ENCODE measurements at regions not wholly inside any gene's neighbourhood (a gene's known extent, or its start where the extent isn't known, plus 50 kb on each side); places are given as distances from the start of the nearest gene placed in this dataset.
"Not testable (repeated sequence)": the region's sequence is repeated elsewhere in the genome, so short reads cannot be mapped to it uniquely, and the experiment has no call there.

- H3K27ac Mint-ChIP-seq, result no peak overlapping the region
- H3K4me1 Mint-ChIP-seq (ENCODE audit: low read depth), result no peaks in the 10 kb centered on the region
- no peaks in the 10 kb centered on the region for H3K9me3 Mint-ChIP-seq (ENCODE audit: low read depth)
- no peaks in the 10 kb centered on the region for H3K36me3 Mint-ChIP-seq (ENCODE audit: insufficient read depth)
- TF ChIP-seq CTCF (IDR thresholded peaks at IDR 0.05; ENCODE audit: unreplicated experiment), result no peak
- no peaks in the 10 kb centered on the region for H3K27me3 Mint-ChIP-seq
- no peak overlapping the region for H3K4me3 Mint-ChIP-seq (ENCODE audit: low read depth)
- DNase-seq (ENCODE audit: low spot score, unreplicated experiment), result no peak
Measured at GRCh38 chr12:131290255-131290959, 336.7 kb downstream of the ADGRD1 start.

GRCh38 chr12:131293071-131294015 lies 339.6 kb downstream of the ADGRD1 start:
- H3K27me3 Mint-ChIP-seq; H3K27ac Mint-ChIP-seq; DNase-seq (ENCODE audit: low spot score, unreplicated experiment); H3K4me1 Mint-ChIP-seq (ENCODE audit: low read depth); H3K9me3 Mint-ChIP-seq (ENCODE audit: low read depth); H3K36me3 Mint-ChIP-seq (ENCODE audit: insufficient read depth); H3K4me3 Mint-ChIP-seq (ENCODE audit: low read depth): not testable (repeated sequence)

- not testable (repeated sequence) for H3K9me3 Mint-ChIP-seq (ENCODE audit: low read depth); H3K4me3 Mint-ChIP-seq (ENCODE audit: low read depth); H3K27me3 Mint-ChIP-seq; H3K27ac Mint-ChIP-seq; H3K4me1 Mint-ChIP-seq (ENCODE audit: low read depth); H3K36me3 Mint-ChIP-seq (ENCODE audit: insufficient read depth); DNase-seq (ENCODE audit: low spot score, unreplicated experiment)
Measured at GRCh38 chr12:131294716-131295115, 341.0 kb downstream of the ADGRD1 start.

- not testable (repeated sequence) for H3K4me1 Mint-ChIP-seq (ENCODE audit: low read depth); H3K27ac Mint-ChIP-seq; H3K9me3 Mint-ChIP-seq (ENCODE audit: low read depth); H3K36me3 Mint-ChIP-seq (ENCODE audit: insufficient read depth); H3K27me3 Mint-ChIP-seq; H3K4me3 Mint-ChIP-seq (ENCODE audit: low read depth); DNase-seq (ENCODE audit: low spot score, unreplicated experiment)
Measured at GRCh38 chr12:131295117-131295516, 341.4 kb downstream of the ADGRD1 start.

GRCh38 chr12:131295559-131295958 lies 341.9 kb downstream of the ADGRD1 start:
- not testable (repeated sequence) for H3K27ac Mint-ChIP-seq; DNase-seq (ENCODE audit: low spot score, unreplicated experiment); H3K9me3 Mint-ChIP-seq (ENCODE audit: low read depth); H3K4me1 Mint-ChIP-seq (ENCODE audit: low read depth); H3K36me3 Mint-ChIP-seq (ENCODE audit: insufficient read depth); H3K27me3 Mint-ChIP-seq; H3K4me3 Mint-ChIP-seq (ENCODE audit: low read depth)

GRCh38 chr12:131296136-131296535 lies 342.4 kb downstream of the ADGRD1 start:
- H3K4me1 Mint-ChIP-seq (ENCODE audit: low read depth); H3K9me3 Mint-ChIP-seq (ENCODE audit: low read depth); H3K27ac Mint-ChIP-seq; DNase-seq (ENCODE audit: low spot score, unreplicated experiment); H3K4me3 Mint-ChIP-seq (ENCODE audit: low read depth); H3K27me3 Mint-ChIP-seq; H3K36me3 Mint-ChIP-seq (ENCODE audit: insufficient read depth): not testable (repeated sequence)

- H3K27me3 Mint-ChIP-seq; H3K4me3 Mint-ChIP-seq (ENCODE audit: low read depth); DNase-seq (ENCODE audit: low spot score, unreplicated experiment): not testable (repeated sequence)
Measured at GRCh38 chr12:131296651-131297050, 342.9 kb downstream of the ADGRD1 start.

GRCh38 chr12:131298526-131299369 lies 345.0 kb downstream of the ADGRD1 start:
- not testable (repeated sequence) for H3K36me3 Mint-ChIP-seq (ENCODE audit: insufficient read depth); H3K4me3 Mint-ChIP-seq (ENCODE audit: low read depth); H3K4me1 Mint-ChIP-seq (ENCODE audit: low read depth); DNase-seq (ENCODE audit: low spot score, unreplicated experiment); H3K9me3 Mint-ChIP-seq (ENCODE audit: low read depth); H3K27ac Mint-ChIP-seq; H3K27me3 Mint-ChIP-seq

More at GRCh38 chr12:131296651-131297050, 342.9 kb downstream of the ADGRD1 start:
- H3K27ac Mint-ChIP-seq; H3K4me1 Mint-ChIP-seq (ENCODE audit: low read depth); H3K36me3 Mint-ChIP-seq (ENCODE audit: insufficient read depth); H3K9me3 Mint-ChIP-seq (ENCODE audit: low read depth): not testable (repeated sequence)

GRCh38 chr12:131299370-131299701 lies 345.6 kb downstream of the ADGRD1 start:
- H3K27ac Mint-ChIP-seq; DNase-seq (ENCODE audit: low spot score, unreplicated experiment); H3K36me3 Mint-ChIP-seq (ENCODE audit: insufficient read depth); H3K27me3 Mint-ChIP-seq; H3K9me3 Mint-ChIP-seq (ENCODE audit: low read depth); H3K4me3 Mint-ChIP-seq (ENCODE audit: low read depth); H3K4me1 Mint-ChIP-seq (ENCODE audit: low read depth): not testable (repeated sequence)

GRCh38 chr12:131303576-131303975 lies 349.9 kb downstream of the ADGRD1 start:
- H3K4me1 Mint-ChIP-seq (ENCODE audit: low read depth); DNase-seq (ENCODE audit: low spot score, unreplicated experiment); H3K27me3 Mint-ChIP-seq; H3K36me3 Mint-ChIP-seq (ENCODE audit: insufficient read depth); H3K4me3 Mint-ChIP-seq (ENCODE audit: low read depth); H3K27ac Mint-ChIP-seq; H3K9me3 Mint-ChIP-seq (ENCODE audit: low read depth): not testable (repeated sequence)

- not testable (repeated sequence) for H3K9me3 Mint-ChIP-seq (ENCODE audit: low read depth); H3K4me3 Mint-ChIP-seq (ENCODE audit: low read depth); H3K27me3 Mint-ChIP-seq; H3K4me1 Mint-ChIP-seq (ENCODE audit: low read depth); DNase-seq (ENCODE audit: low spot score, unreplicated experiment); H3K27ac Mint-ChIP-seq; H3K36me3 Mint-ChIP-seq (ENCODE audit: insufficient read depth)
Measured at GRCh38 chr12:131304642-131305041, 350.9 kb downstream of the ADGRD1 start.
